ENCODE measurements at regions not wholly inside any gene's neighbourhood (a gene's known extent, or its start where the extent isn't known, plus 50 kb on each side); places are given as distances from the start of the nearest gene placed in this dataset.

DNA sequence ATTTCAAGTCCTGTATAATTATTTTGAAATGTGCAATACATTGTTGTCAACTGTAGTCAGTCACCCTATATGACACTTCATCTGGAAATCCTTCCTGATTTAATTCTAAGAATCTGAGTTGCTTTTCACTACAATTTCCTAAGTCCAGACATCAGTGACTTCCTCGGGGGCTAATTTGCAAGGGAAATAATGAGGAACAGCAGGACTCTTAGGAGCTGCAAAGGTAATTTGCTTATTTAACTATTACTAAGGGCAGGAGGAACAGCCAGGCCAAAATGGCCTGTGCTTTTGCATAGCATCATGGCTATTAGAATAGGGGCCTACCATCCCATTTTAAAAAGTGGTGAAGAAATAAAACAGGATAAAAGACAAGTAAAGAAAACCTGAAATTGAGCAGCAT, 178.8 kb downstream of the MC4R start:
- CTCF ChIA-PET = no interaction called here
- DNase-seq (ENCODE audit: low read depth) = no peak
- no peak for TF ChIP-seq CTCF (IDR thresholded peaks at IDR 0.05; ENCODE audit: insufficient read depth, low read depth, low read length)
- Histone ChIP-seq H3K36me3 (ENCODE audit: control insufficient read depth, insufficient read depth, low read length) (no peaks in the 10 kb centered on the region), H3K27me3 (ENCODE audit: control insufficient read depth, insufficient read depth, low read length) (0 out of 2 replicates have a peak, but pooled peaks cover 1% of the 10 kb centered on the region), H3K4me3 (ENCODE audit: low read depth, low read length) (no peak overlapping the region)
- POLR2A ChIA-PET = no interaction called here

DNA sequence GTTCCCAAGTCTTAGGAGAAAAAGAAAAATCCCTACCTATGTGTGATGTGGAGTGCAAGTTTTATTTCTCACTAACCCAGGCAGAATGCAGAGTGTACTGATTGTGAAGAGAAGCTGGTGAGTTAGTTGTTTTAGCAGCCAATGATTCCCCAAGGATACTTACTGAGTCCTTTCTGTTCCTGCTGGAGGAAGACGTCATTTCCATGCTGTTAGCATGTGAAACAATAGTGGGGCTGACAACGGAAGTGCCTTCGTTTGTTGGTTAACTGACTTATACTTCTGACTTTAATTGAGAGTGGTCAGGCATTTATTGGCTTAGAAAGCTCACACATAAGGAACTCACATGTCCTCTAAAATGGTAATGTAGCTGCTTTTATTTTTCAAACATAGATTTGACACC, 180.6 kb downstream of the MC4R start:
- 0 out of 2 replicates have a peak, but pooled peaks cover 1% of the 10 kb centered on the region for H3K27me3 ChIP-seq (ENCODE audit: control insufficient read depth, insufficient read depth, low read length)
- no peak overlapping the region for H3K4me3 ChIP-seq (ENCODE audit: low read depth, low read length)
- CTCF ChIA-PET = interaction anchor here (0.7 to 1.6 kb wide), 3 partner anchors 195 to 478 kb away, joined by 3 read pairs; no protein-coding TSS in a partner anchor
- no peak for DNase-seq (ENCODE audit: low read depth)
- POLR2A ChIA-PET = no interaction called here
- no peaks in the 10 kb centered on the region for H3K36me3 ChIP-seq (ENCODE audit: control insufficient read depth, insufficient read depth, low read length)
- no peak for TF ChIP-seq CTCF (IDR thresholded peaks at IDR 0.05; ENCODE audit: insufficient read depth, low read depth, low read length)

DNA sequence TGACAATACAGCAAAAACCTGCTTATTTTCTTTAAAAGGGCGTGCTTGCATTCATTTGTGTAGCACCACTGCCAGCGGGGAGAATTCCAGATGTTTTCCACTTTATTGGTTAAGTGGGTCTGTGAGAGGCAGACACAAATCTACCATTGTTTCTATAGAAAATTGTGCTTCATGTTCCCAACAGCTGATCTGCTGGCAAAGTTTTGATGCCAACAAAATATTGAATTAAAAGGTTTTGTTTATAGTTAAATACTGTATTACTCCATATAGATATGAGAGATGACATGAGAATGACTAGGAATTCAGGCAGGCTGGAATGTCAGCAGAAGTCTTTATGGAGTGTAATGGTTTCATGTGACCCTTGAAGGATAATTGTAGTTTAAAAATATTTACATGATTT, 182.7 kb downstream of the MC4R start:
- Histone ChIP-seq H3K36me3 (ENCODE audit: control insufficient read depth, insufficient read depth, low read length) (no peaks in the 10 kb centered on the region), H3K27me3 (ENCODE audit: control insufficient read depth, insufficient read depth, low read length) (0 out of 2 replicates have a peak, but pooled peaks cover 1% of the 10 kb centered on the region), H3K4me3 (ENCODE audit: low read depth, low read length) (no peak overlapping the region)
- no peak for DNase-seq (ENCODE audit: low read depth)
- TF ChIP-seq CTCF (IDR thresholded peaks at IDR 0.05; ENCODE audit: insufficient read depth, low read depth, low read length) = no peak
- POLR2A ChIA-PET = no interaction called here
- CTCF ChIA-PET = interaction anchor here (0.6 kb wide), 1 partner anchor 47 kb away, joined by 4 read pairs; no protein-coding TSS in a partner anchor

- POLR2A ChIA-PET = no interaction called here
- no peak for DNase-seq (ENCODE audit: low read depth)
- CTCF ChIA-PET = no interaction called here
- H3K27me3 ChIP-seq (ENCODE audit: control insufficient read depth, insufficient read depth, low read length) = 0 out of 2 replicates have a peak, but pooled peaks cover 1% of the 10 kb centered on the region
- no peak overlapping the region for H3K4me3 ChIP-seq (ENCODE audit: low read depth, low read length)
- H3K36me3 ChIP-seq (ENCODE audit: control insufficient read depth, insufficient read depth, low read length) = no peaks in the 10 kb centered on the region
- no peak for TF ChIP-seq CTCF (IDR thresholded peaks at IDR 0.05; ENCODE audit: insufficient read depth, low read depth, low read length)
These were observed 183.6 kb downstream of the MC4R start for GRCh38 chr18:60188958-60189357.

DNA sequence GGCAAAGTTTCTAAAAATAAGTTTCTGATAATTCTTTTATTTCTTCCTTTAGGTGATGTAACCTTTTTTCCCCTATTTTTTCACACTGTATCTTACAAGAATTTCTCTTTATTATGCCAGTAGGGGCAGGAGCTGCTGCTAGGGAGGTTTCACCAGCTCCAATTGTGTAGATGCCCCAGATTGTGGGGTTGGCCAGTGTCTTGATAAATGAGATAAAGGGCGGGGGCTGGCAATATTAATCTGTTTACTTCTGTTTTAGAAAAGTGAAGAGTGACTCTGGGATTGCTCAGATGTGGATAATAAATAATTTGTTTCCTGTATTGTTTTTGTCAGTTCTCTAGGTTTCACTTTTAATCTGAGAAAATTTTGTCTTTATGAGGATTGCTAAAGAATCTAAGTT, 190.4 kb downstream of the MC4R start:
- ChIA-PET CTCF (interaction anchor here (0.6 kb wide), 1 partner anchor 275 kb away, joined by 3 read pairs; no protein-coding TSS in a partner anchor), POLR2A (no interaction called here)
- no peak for DNase-seq (ENCODE audit: low read depth)
- Histone ChIP-seq H3K27me3 (ENCODE audit: control insufficient read depth, insufficient read depth, low read length) (no peaks in the 10 kb centered on the region), H3K4me3 (ENCODE audit: low read depth, low read length) (no peak overlapping the region), H3K36me3 (ENCODE audit: control insufficient read depth, insufficient read depth, low read length) (no peaks in the 10 kb centered on the region)
- TF ChIP-seq CTCF (IDR thresholded peaks at IDR 0.05; ENCODE audit: insufficient read depth, low read depth, low read length) = no peak

Data from BJ (cell line).